Loucy (cell line): ENCODE measurements at regions not wholly inside any gene's neighbourhood (a gene's known extent, or its start where the extent isn't known, plus 50 kb on each side); places are given as distances from the start of the nearest gene placed in this dataset.

Experiments used
- H2AFZ ChIP-seq: fragments of 200-600 bp; sonication (generic); 2 replicates; pipeline ENCODE4 v1.6.0; 2016; ENCODE audit warnings: antibody characterized with exemption, mild to moderate bottlenecking, low read length, moderate library complexity
- H3F3A ChIP-seq: fragments of 200-600 bp; 2 replicates; pipeline ENCODE4 v1.6.0; 2016; ENCODE audit warnings: antibody characterized with exemption, low read depth, mild to moderate bottlenecking
- H3K27me3 ChIP-seq: fragments of 200-600 bp; sonication (generic); 2 replicates; pipeline ENCODE4 v1.6.1; 2014; ENCODE audit warnings: low read length, mild to moderate bottlenecking; ENCODE audit not compliant: insufficient read depth, poor library complexity, severe bottlenecking
- H3K36me3 ChIP-seq: fragments of 200-600 bp; sonication (generic); 2 replicates; pipeline ENCODE4 v1.6.1; 2016; ENCODE audit warnings: low read length; ENCODE audit not compliant: insufficient read depth
- H3K4me1 ChIP-seq: fragments of 200-600 bp; sonication (generic); 2 replicates; pipeline ENCODE4 v1.5.1; 2014; ENCODE audit warnings: low read length, mild to moderate bottlenecking; ENCODE audit not compliant: insufficient read depth, poor library complexity, severe bottlenecking
- H3K4me2 ChIP-seq: fragments of 200-600 bp; sonication (generic); 2 replicates; pipeline ENCODE4 v1.6.0; 2014; ENCODE audit warnings: antibody characterized with exemption, low read length, low read depth, mild to moderate bottlenecking; ENCODE audit not compliant: poor library complexity, severe bottlenecking
- H3K4me3 ChIP-seq: fragments of 200-600 bp; sonication (generic); 2 replicates; pipeline ENCODE4 v1.5.1; 2014; ENCODE audit warnings: low read length, mild to moderate bottlenecking, mixed read lengths; ENCODE audit not compliant: poor library complexity, severe bottlenecking
- H3K79me2 ChIP-seq: fragments of 200-600 bp; sonication (generic); 2 replicates; pipeline ENCODE4 v1.6.1; 2014; ENCODE audit warnings: low read length; ENCODE audit not compliant: insufficient read depth
- H3K9ac ChIP-seq: fragments of 200-600 bp; sonication (generic); 2 replicates; pipeline ENCODE4 v1.6.0; 2014; ENCODE audit warnings: mild to moderate bottlenecking, low read depth, low read length, moderate library complexity; ENCODE audit not compliant: poor library complexity, severe bottlenecking
- H3K9me2 ChIP-seq: fragments of 200-600 bp; sonication (generic); replicated peaks from 2 replicates; pipeline ENCODE4 v1.6.1; 2016; ENCODE audit warnings: low read depth, low read length, mixed read lengths
- H3K9me3 ChIP-seq: fragments of 200-600 bp; sonication (generic); 2 replicates; pipeline ENCODE4 v1.6.1; 2014; ENCODE audit warnings: mild to moderate bottlenecking, antibody characterized with exemption, low read length, low read depth; ENCODE audit not compliant: insufficient read depth
- H4K20me1 ChIP-seq: fragments of 200-600 bp; sonication (generic); 2 replicates; pipeline ENCODE4 v1.6.0; 2014; ENCODE audit warnings: antibody characterized with exemption, low read length, mild to moderate bottlenecking; ENCODE audit not compliant: insufficient read depth, poor library complexity, severe bottlenecking
- EZH2phosphoT487 ChIP-seq: fragments of 200-600 bp; IDR thresholded peaks from 2 replicates; pipeline ENCODE4 v1.6.1; 2018; ENCODE audit warnings: antibody characterized with exemption, mild to moderate bottlenecking, moderate library complexity, borderline replicate concordance
- TF ChIP-seq, protein P1 (sequence below): fragments of 200-600 bp; sonication (generic); conservative IDR thresholded peaks from 2 replicates; pipeline ENCODE4 v1.5.1; 2014; ENCODE audit warnings: mild to moderate bottlenecking, antibody characterized with exemption, low read length

DNA sequence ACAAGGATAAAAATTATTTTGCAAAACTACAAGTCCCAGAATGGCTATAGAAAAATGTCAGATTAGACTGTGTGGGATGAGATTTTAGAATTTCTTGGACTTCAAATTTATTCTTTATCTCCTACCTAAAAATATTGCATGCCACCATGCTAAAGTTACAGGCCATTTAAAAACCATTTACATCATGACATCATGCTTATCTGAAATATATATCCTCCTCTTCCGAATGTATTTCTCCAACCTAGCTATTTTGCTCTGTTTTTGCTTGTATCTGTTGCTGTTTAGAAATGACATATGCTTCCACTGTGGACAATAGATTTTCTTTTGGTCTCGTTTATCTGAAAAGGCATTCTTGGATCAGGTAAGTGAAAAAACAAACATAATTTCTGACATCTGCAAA lies 471.7 kb downstream of the LRFN5 start:
- Histone ChIP-seq H3K9me3 (no peaks in the 10 kb centered on the region), H3K9ac (no peak overlapping the region), H3K4me2 (no peak overlapping the region), H3K79me2 (no peaks in the 10 kb centered on the region), H3K9me2 (no peaks in the 10 kb centered on the region), H4K20me1 (no peaks in the 10 kb centered on the region), H3F3A (no peaks in the 10 kb centered on the region), H3K27me3 (no peaks in the 10 kb centered on the region), H3K36me3 (no peaks in the 10 kb centered on the region), H3K4me1 (no peaks in the 10 kb centered on the region), H2AFZ (no peak overlapping the region), H3K4me3 (no peak overlapping the region)
- TF ChIP-seq EZH2phosphoT487, result no peak
- TF ChIP-seq, protein P1, sequence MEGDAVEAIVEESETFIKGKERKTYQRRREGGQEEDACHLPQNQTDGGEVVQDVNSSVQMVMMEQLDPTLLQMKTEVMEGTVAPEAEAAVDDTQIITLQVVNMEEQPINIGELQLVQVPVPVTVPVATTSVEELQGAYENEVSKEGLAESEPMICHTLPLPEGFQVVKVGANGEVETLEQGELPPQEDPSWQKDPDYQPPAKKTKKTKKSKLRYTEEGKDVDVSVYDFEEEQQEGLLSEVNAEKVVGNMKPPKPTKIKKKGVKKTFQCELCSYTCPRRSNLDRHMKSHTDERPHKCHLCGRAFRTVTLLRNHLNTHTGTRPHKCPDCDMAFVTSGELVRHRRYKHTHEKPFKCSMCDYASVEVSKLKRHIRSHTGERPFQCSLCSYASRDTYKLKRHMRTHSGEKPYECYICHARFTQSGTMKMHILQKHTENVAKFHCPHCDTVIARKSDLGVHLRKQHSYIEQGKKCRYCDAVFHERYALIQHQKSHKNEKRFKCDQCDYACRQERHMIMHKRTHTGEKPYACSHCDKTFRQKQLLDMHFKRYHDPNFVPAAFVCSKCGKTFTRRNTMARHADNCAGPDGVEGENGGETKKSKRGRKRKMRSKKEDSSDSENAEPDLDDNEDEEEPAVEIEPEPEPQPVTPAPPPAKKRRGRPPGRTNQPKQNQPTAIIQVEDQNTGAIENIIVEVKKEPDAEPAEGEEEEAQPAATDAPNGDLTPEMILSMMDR, result no peak

- Histone ChIP-seq H3K9me3 (no peaks in the 10 kb centered on the region), H3K4me1 (no peaks in the 10 kb centered on the region), H3K36me3 (no peaks in the 10 kb centered on the region), H3K27me3 (no peaks in the 10 kb centered on the region), H3K4me2 (no peak overlapping the region), H3K9me2 (no peaks in the 10 kb centered on the region), H2AFZ (no peak overlapping the region), H4K20me1 (no peaks in the 10 kb centered on the region), H3K9ac (no peak overlapping the region), H3K4me3 (no peak overlapping the region), H3F3A (no peaks in the 10 kb centered on the region), H3K79me2 (no peaks in the 10 kb centered on the region)
- no peak for TF ChIP-seq EZH2phosphoT487
- TF ChIP-seq, protein P1, result no peak
Observed at GRCh38 chr14:42070031-42070430, 463.4 kb downstream of the LRFN5 start.

GRCh38 chr14:42057111-42057510 lies 450.4 kb downstream of the LRFN5 start:
- Histone ChIP-seq H2AFZ (no peak overlapping the region), H3K27me3 (no peaks in the 10 kb centered on the region), H3K79me2 (no peaks in the 10 kb centered on the region), H3K9me2 (no peaks in the 10 kb centered on the region), H3K9me3 (no peaks in the 10 kb centered on the region), H3F3A (no peaks in the 10 kb centered on the region), H4K20me1 (no peaks in the 10 kb centered on the region), H3K36me3 (no peaks in the 10 kb centered on the region), H3K4me2 (no peak overlapping the region), H3K4me1 (no peaks in the 10 kb centered on the region), H3K9ac (no peak overlapping the region), H3K4me3 (no peak overlapping the region)
- TF ChIP-seq EZH2phosphoT487, result no peak
- TF ChIP-seq, protein P1, result no peak
